ENCODE measurements at regions not wholly inside any gene's neighbourhood (a gene's known extent, or its start where the extent isn't known, plus 50 kb on each side); places are given as distances from the start of the nearest gene placed in this dataset.
"Not testable (repeated sequence)": the region's sequence is repeated elsewhere in the genome, so short reads cannot be mapped to it uniquely, and the experiment has no call there.

DNA sequence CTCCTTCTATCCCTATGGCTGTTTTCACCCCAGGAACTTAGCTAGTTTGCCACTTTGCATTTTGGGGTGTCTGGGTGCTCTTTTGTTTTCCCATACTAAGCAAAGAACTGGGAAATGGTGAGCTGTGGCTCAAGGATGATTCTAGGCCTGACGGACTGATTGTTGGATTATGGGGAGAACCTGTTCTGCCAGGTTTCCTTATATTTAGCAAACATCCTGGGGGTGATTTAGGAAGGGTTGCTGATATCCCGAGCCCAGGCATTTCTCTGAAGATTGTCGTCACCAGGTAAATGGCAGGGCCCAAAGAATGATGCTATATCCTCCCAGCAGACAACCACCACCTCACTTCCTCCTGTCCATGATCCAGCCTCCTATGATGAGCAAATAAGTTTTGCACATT lies 72.1 kb upstream of the GRB10 start:
- DNase-seq (ENCODE audit: low spot score) = no peak

DNA sequence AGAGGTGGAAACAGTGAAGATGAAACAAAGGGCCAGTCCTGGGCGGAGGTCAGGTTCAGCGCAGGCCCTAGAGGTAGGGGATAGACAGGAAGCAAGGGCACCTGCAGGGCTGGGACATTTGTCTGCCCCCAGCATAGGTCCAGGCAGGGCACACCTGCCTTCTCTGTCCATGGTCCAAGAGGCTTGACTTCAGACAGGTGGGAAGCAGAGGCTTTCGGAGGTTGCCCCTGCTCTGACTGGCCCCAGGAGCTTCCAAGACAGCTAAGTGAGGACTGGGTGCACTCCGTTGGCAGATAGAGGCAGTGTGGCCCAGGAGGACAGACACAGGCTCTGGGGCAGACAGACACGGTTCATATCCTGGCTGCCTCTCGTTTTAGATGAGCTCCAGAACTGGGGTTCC lies 71.6 kb upstream of the GRB10 start:
- no peak for DNase-seq (ENCODE audit: low spot score)

DNA sequence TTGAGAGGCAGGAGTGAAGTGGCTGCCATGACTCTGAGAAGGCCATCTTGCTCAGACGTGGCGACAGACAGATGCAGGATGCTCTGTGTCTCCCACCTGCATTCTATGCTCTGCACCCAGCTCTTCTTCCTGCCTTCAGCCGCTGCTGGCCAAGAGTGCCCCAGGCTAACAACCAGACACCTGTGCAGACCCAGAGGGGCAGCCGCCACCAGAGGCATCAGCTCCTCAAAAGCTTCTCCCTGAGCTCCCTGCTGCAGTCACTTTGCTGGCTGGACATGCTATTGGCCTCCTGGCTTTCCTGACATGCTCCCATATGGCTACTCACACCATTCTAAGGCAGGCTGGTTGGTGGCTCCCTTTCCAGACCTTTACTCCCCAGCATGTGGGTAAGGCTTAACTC lies 70.6 kb upstream of the GRB10 start:
- DNase-seq (ENCODE audit: low spot score) = no peak

DNA sequence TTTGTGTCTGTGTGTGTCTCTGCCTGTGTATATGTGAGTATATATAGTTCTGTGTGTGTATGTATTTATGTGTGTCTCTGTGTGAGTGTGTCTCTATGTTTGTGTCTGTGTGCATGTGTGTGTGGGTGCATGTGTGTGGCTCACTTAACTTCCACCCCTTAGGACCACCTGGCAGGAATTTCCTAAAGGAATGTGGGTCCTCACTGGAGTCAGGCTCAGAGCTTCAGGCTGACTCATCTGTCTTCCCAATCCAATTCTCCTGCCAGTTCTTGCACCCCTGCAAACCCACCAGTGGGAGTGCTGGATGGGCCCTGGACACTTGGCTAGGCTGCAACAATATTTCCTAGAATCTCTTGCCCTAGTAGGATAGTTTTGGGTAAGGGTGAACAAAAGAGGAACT lies 70.2 kb upstream of the GRB10 start:
- DNase-seq (ENCODE audit: low spot score) = no peak

DNA sequence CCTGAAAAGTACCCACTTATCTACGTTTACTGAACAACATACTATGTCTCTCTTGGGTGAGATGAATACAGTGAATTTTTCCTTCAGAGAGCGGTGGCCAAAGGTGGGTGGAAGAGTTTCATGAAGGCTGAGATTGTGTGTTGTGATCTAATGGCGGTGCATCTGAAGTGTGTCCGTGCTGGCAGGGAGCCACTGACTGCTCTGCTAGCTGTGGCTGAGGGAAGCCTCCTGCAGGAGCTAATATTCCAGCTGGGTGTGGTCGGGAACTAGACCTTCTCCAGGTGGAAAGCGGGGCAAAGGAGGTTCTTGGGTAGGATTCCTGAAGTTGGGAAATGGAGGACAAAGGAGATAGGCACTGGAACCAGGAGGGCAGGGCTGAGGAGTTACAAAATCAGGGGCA lies 69.2 kb upstream of the GRB10 start:
- no peak for DNase-seq (ENCODE audit: low spot score)

DNA sequence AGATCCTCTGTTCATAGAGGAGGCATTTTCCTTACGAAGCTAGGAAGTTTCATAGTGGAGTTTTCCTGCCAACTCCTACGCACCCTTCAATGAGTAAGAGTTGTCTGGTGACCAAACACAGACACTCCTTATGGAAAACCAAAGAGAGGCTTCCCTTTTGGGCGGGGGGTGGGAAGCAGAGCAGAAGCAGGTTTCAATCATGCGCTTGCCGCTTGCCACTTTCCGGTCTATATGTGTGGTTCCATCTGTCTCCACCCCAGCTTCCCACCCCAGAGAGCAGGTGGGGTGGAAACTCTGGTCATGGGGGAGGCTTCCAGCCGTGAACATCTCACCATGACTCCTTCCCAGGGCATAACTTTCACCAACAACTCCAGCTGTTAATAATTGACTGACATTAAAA lies 68.8 kb upstream of the GRB10 start:
- no peak for DNase-seq (ENCODE audit: low spot score)

DNA sequence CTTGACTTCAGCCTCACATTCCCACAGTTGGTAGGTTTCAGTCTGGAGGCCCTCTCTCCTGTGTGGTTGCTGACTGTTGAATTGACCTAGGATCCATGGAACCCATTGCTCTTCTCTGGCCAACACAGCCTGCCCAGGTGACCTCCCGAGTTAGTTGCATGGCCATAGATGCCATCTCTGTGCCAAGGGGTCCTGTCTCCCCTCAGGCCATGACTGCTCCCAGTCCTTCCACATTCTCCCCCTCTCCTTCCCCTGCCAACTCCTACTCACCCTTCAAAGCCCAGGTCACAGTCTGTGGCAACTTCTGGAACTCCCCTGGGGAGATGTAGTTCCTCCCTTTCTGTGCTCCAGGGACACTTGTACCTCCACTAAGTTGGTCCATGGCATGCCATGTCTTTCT lies 67.3 kb upstream of the GRB10 start:
- no peak for DNase-seq (ENCODE audit: low spot score)

DNA sequence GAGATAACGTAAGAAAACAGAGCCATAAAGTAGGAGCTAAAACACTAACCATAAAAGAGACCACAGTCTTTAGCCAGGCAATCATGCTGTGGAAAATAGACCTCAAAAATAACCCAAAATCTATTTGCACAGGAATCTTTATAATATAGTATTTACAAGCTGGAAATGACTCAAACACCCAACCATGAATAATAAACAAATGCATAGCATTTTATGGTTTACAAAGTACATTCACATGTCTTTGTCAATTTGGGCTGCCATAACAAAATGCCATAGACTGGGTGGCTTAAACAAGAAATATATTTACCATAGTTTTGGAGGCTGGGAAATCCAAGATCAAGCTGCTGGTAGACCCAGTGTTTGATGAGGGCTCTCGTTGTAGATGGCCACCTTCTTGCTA lies 65.5 kb upstream of the GRB10 start:
- DNase-seq (ENCODE audit: low spot score) = no peak

DNA sequence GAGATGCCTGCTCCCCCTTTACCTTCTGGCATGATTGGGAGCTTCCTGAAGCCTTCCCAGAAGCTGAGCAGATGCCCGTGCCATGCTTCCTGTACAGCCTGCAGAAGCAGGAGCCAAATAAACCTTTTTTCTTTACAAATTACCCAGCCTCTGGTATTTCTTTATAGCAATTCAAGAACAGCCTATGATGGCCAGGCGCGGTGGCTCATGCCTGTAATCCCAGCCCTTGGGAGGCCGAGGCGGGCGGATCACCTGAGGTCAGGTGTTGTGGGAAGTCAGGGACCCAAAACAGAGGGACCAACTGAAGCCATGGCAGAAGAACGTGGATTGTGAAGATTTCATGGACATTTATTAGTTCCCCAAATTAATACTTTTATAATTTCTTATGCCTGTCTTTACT lies 62.2 kb upstream of the GRB10 start:
- DNase-seq (ENCODE audit: low spot score) = not testable (repeated sequence)

DNA sequence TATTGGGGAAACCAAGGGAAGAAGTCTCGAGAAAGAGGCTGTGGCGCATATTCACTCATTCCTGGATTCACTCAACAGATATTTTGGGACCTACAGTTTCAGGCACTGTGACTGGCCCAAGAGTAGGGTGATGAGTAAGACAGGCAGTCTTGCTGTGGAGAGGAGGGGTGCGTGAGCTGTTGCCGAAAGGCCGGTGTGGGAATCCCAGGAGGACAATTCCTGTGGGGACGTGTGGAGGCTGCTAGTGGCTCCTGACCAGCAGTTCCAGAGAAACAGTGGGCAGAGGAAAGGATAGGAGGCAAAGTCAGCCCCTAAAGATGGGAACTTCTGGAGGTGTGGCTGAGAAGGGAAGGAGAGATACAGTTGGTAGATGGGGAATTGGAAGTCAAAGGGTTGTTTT lies 59.3 kb upstream of the GRB10 start:
- no peak for DNase-seq (ENCODE audit: low spot score)

DNA sequence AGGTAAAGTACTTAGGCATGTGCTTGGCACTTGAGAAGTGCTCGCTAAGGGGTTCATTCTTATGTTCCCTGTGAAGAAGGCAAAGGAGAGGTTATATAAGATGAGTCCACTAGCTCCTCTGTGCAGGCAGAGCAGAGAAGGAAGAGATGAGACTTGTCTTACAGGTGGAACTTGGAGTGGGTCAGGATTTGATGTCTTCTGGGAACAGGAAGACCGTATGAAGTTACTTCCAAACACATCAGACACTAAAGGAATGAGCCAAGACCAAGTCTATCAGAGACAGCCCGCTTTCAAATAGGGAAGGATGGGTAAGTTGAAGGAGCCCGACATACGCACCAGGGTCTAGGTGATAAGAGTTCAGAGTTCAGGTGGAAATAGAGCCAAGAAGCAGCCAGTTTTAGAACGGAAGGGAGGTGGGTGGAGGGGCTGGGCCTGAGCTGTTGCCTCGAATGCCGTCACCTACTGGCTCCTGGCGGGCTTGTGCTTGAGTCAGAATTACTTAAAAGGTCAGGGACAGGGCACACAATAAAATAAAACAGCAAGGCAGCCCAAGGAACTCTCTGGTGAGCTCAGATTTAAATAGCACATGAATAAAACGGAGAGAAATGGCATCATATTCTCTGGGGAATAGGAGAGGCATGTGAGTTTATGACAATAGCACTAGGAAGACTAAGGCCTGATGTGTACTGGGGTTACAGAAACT lies 56.1 kb upstream of the GRB10 start:
- DNase-seq (ENCODE audit: low spot score) = no peak

DNA sequence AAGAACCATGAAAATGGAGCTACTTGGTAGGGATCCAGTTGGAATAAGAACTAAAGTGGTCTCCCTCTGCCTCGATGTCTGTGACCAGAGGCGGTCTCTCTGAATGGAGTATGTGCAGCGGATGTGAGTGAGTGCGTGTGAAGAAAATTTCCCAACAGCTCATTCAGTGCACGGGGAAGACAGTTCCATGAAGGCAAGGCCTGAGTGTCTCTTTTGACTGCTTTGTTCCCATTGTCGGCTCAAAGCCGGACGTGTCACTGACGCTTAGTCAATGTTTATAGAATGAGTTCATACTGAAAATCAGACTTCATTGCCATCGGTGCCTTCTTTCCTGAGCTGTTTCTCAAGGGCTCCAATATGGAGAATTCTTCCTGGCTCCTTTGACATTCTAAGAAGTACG lies 55.3 kb upstream of the GRB10 start:
- DNase-seq (ENCODE audit: low spot score) = no peak

DNA sequence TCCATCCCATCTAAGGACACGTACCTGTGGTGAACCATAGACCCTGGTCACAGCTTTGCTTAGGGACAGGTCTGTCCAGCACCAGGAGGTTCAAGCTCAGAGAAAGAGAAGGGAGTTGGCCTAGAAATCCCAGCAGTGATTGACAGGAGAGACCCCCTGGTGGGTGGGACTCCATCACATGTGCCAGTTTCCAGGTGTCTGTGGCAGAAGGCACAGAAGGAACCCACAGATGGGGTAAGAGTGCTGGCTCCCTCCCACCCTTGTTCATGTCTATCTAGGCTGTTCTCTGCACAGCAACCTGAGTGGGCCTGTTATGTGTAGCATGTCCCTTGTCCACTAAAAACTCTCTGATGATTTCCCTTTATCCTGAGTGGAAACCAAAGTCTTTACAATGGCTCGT lies 54.0 kb upstream of the GRB10 start:
- no peak for DNase-seq (ENCODE audit: low spot score)

DNA sequence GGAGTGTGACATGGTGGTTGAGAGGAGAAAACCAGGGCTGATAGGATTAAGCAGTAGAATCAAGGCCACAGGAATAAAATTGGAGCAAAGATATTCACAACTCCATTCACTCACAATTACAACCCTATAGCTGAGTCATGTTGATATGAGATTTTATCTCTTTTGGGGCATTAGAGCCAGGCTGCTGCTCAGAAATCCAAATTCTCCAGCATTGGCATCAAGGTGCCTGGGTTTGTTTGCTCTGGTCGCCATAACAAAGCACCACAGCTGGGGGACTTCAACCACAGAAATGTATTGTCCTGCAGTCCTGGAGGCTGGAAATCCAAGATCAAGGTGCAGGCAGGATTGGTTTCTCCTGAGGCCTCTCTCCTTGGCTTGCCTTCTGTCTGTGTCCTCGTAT lies 52.5 kb upstream of the GRB10 start:
- DNase-seq (ENCODE audit: low spot score) = no peak

DNA sequence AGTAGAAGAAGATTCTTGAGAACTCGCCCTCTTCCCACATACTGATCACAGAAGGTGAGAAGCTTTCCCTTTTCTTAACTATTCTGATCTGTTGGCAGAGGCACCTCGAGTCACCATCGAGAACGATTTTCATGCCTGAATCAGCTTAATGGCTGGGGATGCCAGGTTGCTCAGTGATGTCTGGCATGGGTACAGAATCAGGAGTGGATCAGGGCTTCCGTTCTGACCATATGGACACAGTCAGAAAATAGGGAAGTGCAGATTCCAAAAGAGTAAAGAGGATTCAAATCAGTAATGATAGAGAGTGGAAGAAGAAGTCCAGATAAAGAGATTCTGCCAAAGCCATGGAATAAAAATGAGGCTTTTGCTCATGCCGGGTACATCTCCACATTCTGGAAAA lies 52.0 kb upstream of the GRB10 start:
- DNase-seq (ENCODE audit: low spot score) = no peak

DNA sequence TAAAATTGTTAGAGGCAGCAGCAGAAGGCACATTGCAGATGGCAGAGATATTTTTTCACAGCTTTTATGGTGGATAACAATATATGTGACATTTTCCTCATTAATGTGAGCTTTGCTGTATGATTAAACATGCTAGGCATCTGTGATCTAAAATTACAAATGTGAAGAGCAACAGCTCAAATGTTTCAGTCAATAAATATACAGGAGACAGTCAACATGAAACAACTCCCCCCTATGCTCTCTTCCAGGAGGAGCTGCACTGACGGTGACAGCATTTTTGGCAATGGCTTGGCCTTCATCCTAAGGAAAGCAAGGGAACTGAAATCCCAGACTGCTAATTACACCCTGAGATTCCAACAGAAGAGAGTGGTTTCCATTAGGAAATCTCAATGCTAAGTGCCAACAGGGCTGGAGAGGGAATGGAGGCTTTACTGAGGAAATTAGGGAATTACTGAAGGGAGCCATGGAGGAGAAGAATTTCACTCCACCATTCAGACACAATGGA lies 51.4 kb upstream of the GRB10 start:
- DNase-seq (ENCODE audit: low spot score) = no peak

DNA sequence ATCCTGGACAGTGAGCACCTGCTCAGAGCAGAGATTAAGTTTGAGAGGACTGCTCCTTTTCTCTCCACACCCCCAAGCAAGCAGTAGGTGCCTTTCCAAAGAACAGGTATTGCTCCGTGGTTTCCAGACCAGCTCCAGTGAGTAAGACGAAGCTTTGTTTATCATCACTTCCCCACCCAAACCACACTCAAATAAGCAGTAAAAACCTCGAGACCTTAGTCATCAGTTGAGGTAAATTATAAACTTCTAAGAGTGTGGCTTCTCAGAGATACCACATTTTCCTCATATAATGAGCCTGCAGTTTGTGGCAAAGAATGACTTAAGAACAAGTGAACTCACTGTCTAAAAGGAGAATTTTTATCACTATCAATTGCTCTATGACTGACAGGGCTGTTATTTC lies 50.0 kb upstream of the GRB10 start:
- DNase-seq (ENCODE audit: low spot score) = no peak
